NCI-H2196 (cell line): ENCODE measurements at regions not wholly inside any gene's neighbourhood (a gene's known extent, or its start where the extent isn't known, plus 50 kb on each side); places are given as distances from the start of the nearest gene placed in this dataset.
"Not testable (repeated sequence)": the region's sequence is repeated elsewhere in the genome, so short reads cannot be mapped to it uniquely, and the experiment has no call there.

ENCODE experiments used
- DNase-seq: peaks from one replicate; lab custom pipeline; 2025; ENCODE audit not compliant: unreplicated experiment; lab: John Stamatoyannopoulos, UW

- no peak for DNase-seq
Observed at GRCh38 chr9:31542384-31543055, 841.9 kb upstream of the ACO1 start.

GRCh38 chr9:31554941-31555340 lies 829.5 kb upstream of the ACO1 start:
- DNase-seq: no peak

- no peak for DNase-seq
Observed at GRCh38 chr9:31556667-31557463, 827.6 kb upstream of the ACO1 start.

- not testable (repeated sequence) for DNase-seq
Observed at GRCh38 chr9:31572190-31572589, 812.3 kb upstream of the ACO1 start.

GRCh38 chr9:31573561-31573960 lies 810.9 kb upstream of the ACO1 start:
- no peak for DNase-seq

GRCh38 chr9:31574006-31574765 lies 810.3 kb upstream of the ACO1 start:
- no peak for DNase-seq

GRCh38 chr9:31582071-31582470 lies 802.4 kb upstream of the ACO1 start:
- no peak for DNase-seq

- no peak for DNase-seq
Observed at GRCh38 chr9:31582561-31582960, 801.9 kb upstream of the ACO1 start.

GRCh38 chr9:31585158-31585557 lies 799.3 kb upstream of the ACO1 start:
- DNase-seq: no peak

- no peak for DNase-seq
Observed at GRCh38 chr9:31587146-31587545, 797.3 kb upstream of the ACO1 start.

GRCh38 chr9:31588006-31588405 lies 796.4 kb upstream of the ACO1 start:
- no peak for DNase-seq

GRCh38 chr9:31588756-31589155 lies 795.7 kb upstream of the ACO1 start:
- DNase-seq: no peak

GRCh38 chr9:31590091-31590490 lies 794.4 kb upstream of the ACO1 start:
- DNase-seq: no peak

GRCh38 chr9:31597086-31597485 lies 787.4 kb upstream of the ACO1 start:
- DNase-seq: not testable (repeated sequence)

GRCh38 chr9:31597977-31598376 lies 786.5 kb upstream of the ACO1 start:
- no peak for DNase-seq

GRCh38 chr9:31601666-31602065 lies 782.8 kb upstream of the ACO1 start:
- DNase-seq: no peak

- DNase-seq: no peak
Observed at GRCh38 chr9:31604531-31604930, 779.9 kb upstream of the ACO1 start.

- no peak for DNase-seq
Observed at GRCh38 chr9:31605164-31605563, 779.3 kb upstream of the ACO1 start.

GRCh38 chr9:31606678-31607077 lies 777.8 kb upstream of the ACO1 start:
- DNase-seq: no peak

GRCh38 chr9:31608416-31608815 lies 776.0 kb upstream of the ACO1 start:
- DNase-seq: no peak

- no peak for DNase-seq
Observed at GRCh38 chr9:31608881-31609280, 775.6 kb upstream of the ACO1 start.
